ENCODE measurements at regions not wholly inside any gene's neighbourhood (a gene's known extent, or its start where the extent isn't known, plus 50 kb on each side); places are given as distances from the start of the nearest gene placed in this dataset.

- Histone ChIP-seq H4K20me1 (ENCODE audit: insufficient read depth, low read length) (no peaks in the 10 kb centered on the region), H2AFZ (ENCODE audit: low read length) (no peak overlapping the region), H3K9me3 (ENCODE audit: low read length) (no peaks in the 10 kb centered on the region), H3K4me3 (ENCODE audit: low read depth, low read length, poor library complexity, severe bottlenecking) (no peak overlapping the region), H3K27ac (ENCODE audit: low read depth, low read length, poor library complexity, severe bottlenecking) (no peak overlapping the region), H3K36me3 (ENCODE audit: insufficient read depth, low read length) (no peaks in the 10 kb centered on the region), H3K4me2 (ENCODE audit: low read length) (no peak overlapping the region), H3K79me2 (ENCODE audit: insufficient read depth, low read depth, low read length) (no peaks in the 10 kb centered on the region), H3K4me1 (ENCODE audit: insufficient read depth, low read length, poor library complexity, severe bottlenecking) (no peaks in the 10 kb centered on the region), H3K9me2 (ENCODE audit: insufficient read depth, low read length) (no peaks in the 10 kb centered on the region)
- ChIA-PET CTCF (ENCODE audit: unreplicated experiment) (no interaction called here), POLR2A (no interaction called here)
- BruUV-seq (replicated peaks), result no TSS peak
- no peak for DNase-seq (ENCODE audit: low spot score)
- intact Hi-C loops (cut with micrococcal nuclease; ENCODE audit: unreplicated experiment), result no loop called here
- TF ChIP-seq EZH2phosphoT487 (IDR thresholded peaks at IDR 0.05; ENCODE audit: borderline replicate concordance, low read depth, low read length) (no peak), CTCF (conservative IDR thresholded peaks at IDR 0.05; ENCODE audit: low read length) (no peak)
Measured at GRCh38 chr10:2950546-2950945, 116.8 kb upstream of the PFKP start.

- Histone ChIP-seq H3K9me3 (ENCODE audit: low read length) (no peaks in the 10 kb centered on the region), H4K20me1 (ENCODE audit: insufficient read depth, low read length) (no peaks in the 10 kb centered on the region), H3K9me2 (ENCODE audit: insufficient read depth, low read length) (no peaks in the 10 kb centered on the region), H2AFZ (ENCODE audit: low read length) (no peak overlapping the region), H3K79me2 (ENCODE audit: insufficient read depth, low read depth, low read length) (no peaks in the 10 kb centered on the region), H3K27ac (ENCODE audit: low read depth, low read length, poor library complexity, severe bottlenecking) (no peak overlapping the region), H3K4me1 (ENCODE audit: insufficient read depth, low read length, poor library complexity, severe bottlenecking) (no peaks in the 10 kb centered on the region), H3K4me2 (ENCODE audit: low read length) (no peak overlapping the region), H3K4me3 (ENCODE audit: low read depth, low read length, poor library complexity, severe bottlenecking) (no peak overlapping the region), H3K36me3 (ENCODE audit: insufficient read depth, low read length) (no peaks in the 10 kb centered on the region)
- POLR2A ChIA-PET, result no interaction called here
- no TSS peak for BruUV-seq (replicated peaks)
- TF ChIP-seq EZH2phosphoT487 (IDR thresholded peaks at IDR 0.05; ENCODE audit: borderline replicate concordance, low read depth, low read length), result no peak
- TF ChIP-seq CTCF (conservative IDR thresholded peaks at IDR 0.05; ENCODE audit: low read length), result no peak
- CTCF ChIA-PET (ENCODE audit: unreplicated experiment), result no interaction called here
- no peak for DNase-seq (ENCODE audit: low spot score)
- intact Hi-C loops (cut with micrococcal nuclease; ENCODE audit: unreplicated experiment), result no loop called here
Measured at GRCh38 chr10:2949948-2950354, 117.4 kb upstream of the PFKP start.

GRCh38 chr10:2949221-2949947 lies 118.0 kb upstream of the PFKP start:
- H4K20me1 ChIP-seq (ENCODE audit: insufficient read depth, low read length), result no peaks in the 10 kb centered on the region
- CTCF ChIA-PET (ENCODE audit: unreplicated experiment), result no interaction called here
- intact Hi-C loops (cut with micrococcal nuclease; ENCODE audit: unreplicated experiment), result no loop called here
- no peak overlapping the region for H3K4me2 ChIP-seq (ENCODE audit: low read length)
- no peak for DNase-seq (ENCODE audit: low spot score)
- H3K9me2 ChIP-seq (ENCODE audit: insufficient read depth, low read length), result no peaks in the 10 kb centered on the region
- H3K4me1 ChIP-seq (ENCODE audit: insufficient read depth, low read length, poor library complexity, severe bottlenecking), result no peaks in the 10 kb centered on the region
- H3K36me3 ChIP-seq (ENCODE audit: insufficient read depth, low read length), result no peaks in the 10 kb centered on the region
- no peaks in the 10 kb centered on the region for H3K9me3 ChIP-seq (ENCODE audit: low read length)
- no peaks in the 10 kb centered on the region for H3K79me2 ChIP-seq (ENCODE audit: insufficient read depth, low read depth, low read length)
- no peak for TF ChIP-seq EZH2phosphoT487 (IDR thresholded peaks at IDR 0.05; ENCODE audit: borderline replicate concordance, low read depth, low read length)
- TF ChIP-seq CTCF (conservative IDR thresholded peaks at IDR 0.05; ENCODE audit: low read length), result no peak
- BruUV-seq (replicated peaks), result no TSS peak
- no peak overlapping the region for H2AFZ ChIP-seq (ENCODE audit: low read length)
- POLR2A ChIA-PET, result no interaction called here
- H3K27ac ChIP-seq (ENCODE audit: low read depth, low read length, poor library complexity, severe bottlenecking), result no peak overlapping the region
- H3K4me3 ChIP-seq (ENCODE audit: low read depth, low read length, poor library complexity, severe bottlenecking), result no peak overlapping the region
